Activated CD8-positive, alpha-beta T cell treated with anti-CD3 and anti-CD28 coated beads for 36 hours (primary cell): ENCODE measurements at regions not wholly inside any gene's neighbourhood (a gene's known extent, or its start where the extent isn't known, plus 50 kb on each side); places are given as distances from the start of the nearest gene placed in this dataset.
A peak's percentile ranks its signal among the peaks of the same experiment; 100 is the strongest.

ENCODE experiments used
- ATAC-seq: fragments of 200-7000 bp; cut with Tn5 transposase; one replicate; pipeline ENCODE4 v1.10.0; 2021; ENCODE audit warnings: mild to moderate bottlenecking, moderate library complexity
- CTCF ChIA-PET: fragments of 350-600 bp; sonication (Branson Sonifier 250); formaldehyde crosslinking; loops from one replicate; lab custom pipeline; 2021; ENCODE audit warnings: antibody characterized with exemption; lab: Charles Lee
- POLR2A ChIA-PET: fragments of 350-600 bp; sonication (Branson Sonifier 250); formaldehyde crosslinking; loops from one replicate; lab custom pipeline; 2021; ENCODE audit warnings: antibody characterized with exemption; lab: Charles Lee
- DNase-seq: peaks from one replicate; pipeline ENCODE4 v3.0.0-alpha.2; 2020
- H3K27ac Mint-ChIP-seq: one replicate; pipeline ENCODE4 v1.8.0; 2021; ENCODE audit warnings: mild to moderate bottlenecking, mixed read lengths
- H3K27me3 Mint-ChIP-seq: one replicate; pipeline ENCODE4 v1.8.0; 2021; ENCODE audit warnings: mixed read lengths
- H3K36me3 Mint-ChIP-seq: one replicate; pipeline ENCODE4 v1.8.0; 2021; ENCODE audit warnings: low read depth, mixed read lengths
- H3K4me1 Mint-ChIP-seq: one replicate; pipeline ENCODE4 v1.8.0; 2021; ENCODE audit warnings: low read depth, mixed read lengths
- H3K4me3 Mint-ChIP-seq: one replicate; pipeline ENCODE4 v1.8.0; 2021; ENCODE audit warnings: mild to moderate bottlenecking, moderate library complexity, mixed read lengths
- H3K9me3 Mint-ChIP-seq: one replicate; pipeline ENCODE4 v1.8.0; 2021; ENCODE audit warnings: mixed read lengths
- CTCF ChIP-seq: fragments of 200-600 bp; IDR thresholded peaks from one replicate; pipeline ENCODE4 v1.8.0; 2022; ENCODE audit warnings: antibody characterized with exemption, mild to moderate bottlenecking
- intact Hi-C: fragments of 100-400 bp; cut with micrococcal nuclease; formaldehyde crosslinking; loops from one replicate; pipeline ENCODE4 v1.10.0; 2022

DNA sequence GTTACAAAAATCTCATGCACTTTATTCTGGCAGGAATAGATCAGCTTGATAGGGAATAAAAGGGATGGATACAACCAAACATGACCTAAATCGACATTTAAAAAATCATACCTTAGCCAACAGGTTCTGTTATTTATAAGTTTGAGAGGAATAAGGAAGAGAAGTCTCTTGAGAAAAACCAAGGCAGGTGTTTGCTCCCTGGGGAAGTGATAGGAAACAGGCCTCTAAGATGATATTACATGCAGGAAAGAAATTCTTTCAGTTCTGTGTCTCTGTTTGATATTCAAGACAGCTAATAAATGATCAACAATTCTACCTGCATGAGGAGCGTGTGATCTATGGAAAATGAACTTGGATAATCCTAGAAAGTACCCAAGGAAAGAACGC is 184.8 kb upstream of the ZEB2 start:
- no peak for TF ChIP-seq CTCF
- Mint-ChIP-seq H3K4me3 (no peak overlapping the region), H3K9me3 (no peaks in the 10 kb centered on the region), H3K4me1 (peaks cover 3% of the 10 kb centered on the region), H3K36me3 (no peaks in the 10 kb centered on the region), H3K27ac (no peak overlapping the region), H3K27me3 (peaks cover 3% of the 10 kb centered on the region)
- ATAC-seq: no peak
- intact Hi-C loops: no loop called here
- no peak for DNase-seq
- ChIA-PET POLR2A (no interaction called here), CTCF (no interaction called here)

DNA sequence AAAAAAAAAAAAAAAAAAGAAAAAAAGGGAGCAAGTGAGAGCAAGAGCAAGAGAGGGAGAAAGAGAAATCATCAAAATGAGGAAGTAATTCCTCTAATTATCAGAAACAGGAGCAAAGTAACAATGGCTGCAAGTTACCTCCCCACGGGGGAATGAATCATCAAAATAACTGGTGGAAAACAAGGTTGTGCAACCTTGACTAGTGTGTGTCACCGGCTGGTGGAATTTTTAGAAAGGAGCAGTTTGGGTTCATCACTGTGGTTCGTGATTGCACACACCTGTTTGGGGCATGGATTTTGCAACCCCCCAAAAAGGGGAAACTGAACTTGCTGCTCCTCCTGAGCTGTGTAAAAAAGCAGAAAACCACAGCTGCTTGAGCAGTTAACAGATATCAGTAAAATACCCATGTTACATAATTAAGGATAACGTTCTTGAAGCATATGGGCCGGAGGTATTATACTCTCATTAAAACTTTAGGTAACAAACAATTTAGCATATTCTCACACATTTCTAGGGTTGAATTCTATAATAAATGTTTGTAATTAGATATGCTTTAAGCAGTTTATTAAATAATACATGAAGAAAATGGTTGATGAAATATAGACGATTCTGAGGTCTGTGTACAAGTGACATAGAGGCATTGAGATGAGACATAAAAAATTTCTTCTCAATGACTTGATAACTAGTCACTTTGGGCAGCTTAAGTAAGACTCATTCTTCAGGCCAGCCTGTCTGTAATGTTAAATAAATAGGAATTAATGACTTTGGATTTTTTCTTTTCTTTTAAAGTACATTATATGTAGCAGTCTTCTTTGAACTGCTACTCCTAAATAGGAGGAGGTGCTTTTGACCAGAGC is 184.2 kb upstream of the ZEB2 start:
- Mint-ChIP-seq H3K9me3 (no peaks in the 10 kb centered on the region), H3K36me3 (no peaks in the 10 kb centered on the region), H3K27me3 (peaks cover 3% of the 10 kb centered on the region), H3K4me3 (no peak overlapping the region), H3K4me1 (peaks cover 3% of the 10 kb centered on the region), H3K27ac (no peak overlapping the region)
- ATAC-seq (peak; percentile 47), DNase-seq (peak; percentile 3)
- ChIA-PET POLR2A (no interaction called here), CTCF (no interaction called here)
- intact Hi-C loops: no loop called here
- no peak for TF ChIP-seq CTCF

DNA sequence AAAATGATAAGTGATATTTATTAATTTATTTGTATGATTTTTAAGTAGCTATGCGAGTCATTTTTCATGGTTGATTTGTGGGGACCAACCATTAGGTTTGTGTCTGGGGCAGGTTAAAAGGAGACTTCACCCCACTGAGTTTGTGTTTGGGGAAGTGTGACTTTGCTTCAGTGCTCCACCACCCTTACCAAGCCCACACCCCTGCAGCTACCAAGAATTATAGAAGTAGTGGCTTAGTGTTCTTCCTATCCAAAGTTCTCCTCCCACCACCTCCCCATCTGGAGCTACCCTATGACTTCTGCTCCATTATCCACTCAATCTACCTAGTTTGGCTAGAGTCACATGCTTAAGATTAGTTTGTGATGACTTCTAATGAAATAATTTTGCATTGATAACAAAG is 182.1 kb upstream of the ZEB2 start:
- no peak for TF ChIP-seq CTCF
- DNase-seq (no peak), ATAC-seq (no peak)
- Mint-ChIP-seq H3K4me3 (no peak overlapping the region), H3K27me3 (peaks cover 4% of the 10 kb centered on the region), H3K4me1 (peaks cover 3% of the 10 kb centered on the region), H3K27ac (no peak overlapping the region), H3K9me3 (peaks cover under 1% of the 10 kb centered on the region), H3K36me3 (no peaks in the 10 kb centered on the region)
- ChIA-PET POLR2A (no interaction called here), CTCF (interaction anchor here (0.7 kb wide), 1 partner anchor 271 kb away, joined by 4 read pairs; no protein-coding TSS in a partner anchor)
- intact Hi-C loops: no loop called here

DNA sequence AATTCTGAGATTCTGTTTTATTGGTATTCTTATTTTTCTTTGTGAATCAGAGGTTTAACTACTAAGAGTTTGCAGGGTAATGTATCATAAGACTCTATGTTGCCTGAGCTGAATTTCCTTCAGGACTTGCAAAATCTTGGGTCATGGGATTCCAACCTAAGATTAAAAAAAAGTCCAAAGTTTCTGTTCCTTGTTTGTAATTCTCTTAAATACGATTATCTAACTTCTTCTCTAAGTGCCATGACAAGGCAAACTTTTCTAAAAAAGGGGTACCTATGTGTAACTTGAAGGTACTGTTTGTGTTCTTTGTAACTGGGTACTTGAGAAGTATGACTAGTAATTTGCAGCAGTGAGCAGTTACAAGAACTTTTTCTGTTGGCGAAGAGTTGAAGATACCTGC is 181.3 kb upstream of the ZEB2 start:
- ChIA-PET POLR2A (no interaction called here), CTCF (no interaction called here)
- H3K4me1 Mint-ChIP-seq: peaks cover 3% of the 10 kb centered on the region
- ATAC-seq: no peak
- H3K9me3 Mint-ChIP-seq: peaks cover 2% of the 10 kb centered on the region
- H3K4me3 Mint-ChIP-seq: no peak overlapping the region
- intact Hi-C loops: no loop called here
- H3K36me3 Mint-ChIP-seq: no peaks in the 10 kb centered on the region
- no peak for DNase-seq
- peaks cover 6% of the 10 kb centered on the region for H3K27me3 Mint-ChIP-seq
- no peak for TF ChIP-seq CTCF
- no peak overlapping the region for H3K27ac Mint-ChIP-seq

DNA sequence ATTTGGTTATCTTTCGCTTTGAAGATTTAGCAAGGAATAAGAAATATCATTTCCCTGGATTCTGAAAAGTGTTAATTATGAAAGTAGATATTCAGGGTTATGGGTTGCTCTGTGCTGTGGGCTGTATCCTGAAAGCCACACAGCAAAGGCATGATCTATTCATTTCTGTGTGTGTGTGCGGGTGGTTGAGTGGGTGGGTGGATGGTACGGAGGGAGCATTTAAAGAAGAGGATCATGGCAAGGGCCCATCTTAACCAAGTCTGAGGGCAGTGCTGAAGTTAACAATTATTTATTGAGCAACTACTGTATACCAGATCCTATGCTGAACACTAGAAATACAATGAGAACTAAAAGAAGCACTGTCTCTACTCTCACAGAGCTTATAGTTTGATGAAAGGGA is 178.2 kb upstream of the ZEB2 start:
- CTCF ChIA-PET: no interaction called here
- ATAC-seq (no peak), DNase-seq (no peak)
- Mint-ChIP-seq H3K9me3 (peaks cover 2% of the 10 kb centered on the region), H3K4me3 (no peak overlapping the region), H3K36me3 (no peaks in the 10 kb centered on the region), H3K27me3 (peaks cover 2% of the 10 kb centered on the region), H3K27ac (no peak overlapping the region), H3K4me1 (no peaks in the 10 kb centered on the region)
- POLR2A ChIA-PET: no interaction called here
- intact Hi-C loops: no loop called here
- TF ChIP-seq CTCF: no peak
